IPS-NIHi7 (cell line): ENCODE measurements at regions not wholly inside any gene's neighbourhood (a gene's known extent, or its start where the extent isn't known, plus 50 kb on each side); places are given as distances from the start of the nearest gene placed in this dataset.

Source experiments
- DNase-seq: peaks from one replicate; pipeline ENCODE4 v3.0.0; 2012; ENCODE audit warnings: mixed read lengths; ENCODE audit errors: extremely low spot score

GRCh38 chr6:22807818-22808217 is 238.5 kb downstream of the HDGFL1 start:
- DNase-seq = no peak

- DNase-seq = no peak
These were observed 239.1 kb downstream of the HDGFL1 start for GRCh38 chr6:22808466-22808865.

GRCh38 chr6:22809370-22809769 is 240.0 kb downstream of the HDGFL1 start:
- no peak for DNase-seq

DNA sequence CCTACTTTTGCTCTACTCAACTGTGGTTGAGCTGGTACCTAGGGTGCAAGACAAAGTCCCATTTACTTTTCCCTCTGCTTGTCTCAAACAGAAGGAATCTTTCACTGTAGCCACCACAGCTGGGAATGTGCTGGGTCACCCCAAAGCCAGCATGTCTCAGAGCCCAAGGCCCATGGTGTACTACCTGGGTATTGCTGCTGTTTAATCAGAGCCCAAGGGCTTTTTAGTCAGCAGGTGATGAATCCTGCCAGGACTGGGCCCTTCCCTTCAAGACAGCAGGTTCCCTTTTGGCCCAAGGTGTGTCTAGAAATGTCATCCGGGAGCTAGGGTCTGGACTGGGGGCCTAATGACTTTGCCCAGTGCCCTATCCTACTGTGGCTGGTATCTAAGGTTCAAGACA is 249.8 kb downstream of the HDGFL1 start:
- no peak for DNase-seq

GRCh38 chr6:22821664-22822320 is 252.4 kb downstream of the HDGFL1 start:
- DNase-seq = no peak

GRCh38 chr6:22825210-22825609 is 255.8 kb downstream of the HDGFL1 start:
- no peak for DNase-seq

GRCh38 chr6:22826961-22827360 is 257.6 kb downstream of the HDGFL1 start:
- no peak for DNase-seq

- no peak for DNase-seq
These were observed 258.4 kb downstream of the HDGFL1 start for GRCh38 chr6:22827760-22828159.

GRCh38 chr6:22828179-22829062 is 259.1 kb downstream of the HDGFL1 start:
- peak; percentile 77 for DNase-seq

DNA sequence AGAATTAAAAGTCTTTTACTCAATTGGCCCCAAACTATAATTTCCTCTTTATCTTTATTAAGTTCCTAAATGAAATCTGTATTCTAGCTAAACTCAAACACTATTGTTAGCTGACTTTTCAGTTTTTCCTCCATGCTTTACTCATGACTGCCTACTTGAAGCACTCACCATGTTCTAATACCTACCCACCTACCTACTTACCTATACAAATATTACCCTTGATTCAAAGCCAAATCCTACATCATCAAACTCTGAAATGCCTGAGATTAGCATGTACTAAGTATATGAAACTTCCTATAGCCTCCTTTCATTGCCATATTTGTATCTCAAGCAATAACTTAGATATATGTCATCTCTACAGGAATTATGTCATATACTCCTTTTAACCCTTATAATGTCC is 259.7 kb downstream of the HDGFL1 start:
- no peak for DNase-seq

DNA sequence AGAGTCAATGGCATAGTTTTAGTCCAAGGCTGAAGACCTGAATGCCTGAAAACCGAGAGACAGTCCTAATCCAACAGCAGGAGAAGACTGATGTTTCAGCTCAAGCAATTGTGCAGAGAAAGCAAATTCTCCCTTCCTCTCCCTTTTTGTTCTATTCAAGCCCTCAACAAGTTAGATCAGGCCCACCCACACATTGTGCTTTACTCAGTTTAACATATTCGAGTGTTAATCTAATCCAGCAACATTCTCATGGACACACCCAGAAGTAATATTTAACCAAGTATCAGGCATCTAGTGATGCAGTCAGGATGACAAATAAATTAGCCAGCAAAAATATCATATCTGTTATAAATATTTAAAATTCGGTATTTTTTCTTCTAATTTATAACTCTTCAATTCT is 261.1 kb downstream of the HDGFL1 start:
- DNase-seq = no peak

- DNase-seq = no peak
These were observed 263.8 kb downstream of the HDGFL1 start for GRCh38 chr6:22833191-22833590.

- DNase-seq = no peak
These were observed 269.0 kb downstream of the HDGFL1 start for GRCh38 chr6:22838345-22838744.

DNA sequence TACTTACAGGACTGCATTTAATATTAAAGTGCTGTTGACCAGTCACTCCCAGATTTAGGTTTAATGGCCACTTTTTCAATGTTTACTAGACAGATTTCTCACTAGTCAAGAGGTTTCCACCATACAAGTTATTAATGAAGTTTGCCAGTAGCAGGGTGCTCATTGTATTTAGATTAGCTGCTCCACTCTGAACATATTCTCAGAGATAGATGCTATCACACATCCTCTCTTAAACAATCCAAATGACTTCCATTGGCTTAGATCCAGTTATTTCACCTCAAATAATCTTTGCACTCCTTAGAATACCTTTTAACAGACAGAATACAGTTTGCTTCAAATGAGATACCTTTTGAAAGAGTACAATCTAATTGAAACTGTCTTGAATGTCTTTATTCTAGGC is 276.1 kb downstream of the HDGFL1 start:
- no peak for DNase-seq

DNA sequence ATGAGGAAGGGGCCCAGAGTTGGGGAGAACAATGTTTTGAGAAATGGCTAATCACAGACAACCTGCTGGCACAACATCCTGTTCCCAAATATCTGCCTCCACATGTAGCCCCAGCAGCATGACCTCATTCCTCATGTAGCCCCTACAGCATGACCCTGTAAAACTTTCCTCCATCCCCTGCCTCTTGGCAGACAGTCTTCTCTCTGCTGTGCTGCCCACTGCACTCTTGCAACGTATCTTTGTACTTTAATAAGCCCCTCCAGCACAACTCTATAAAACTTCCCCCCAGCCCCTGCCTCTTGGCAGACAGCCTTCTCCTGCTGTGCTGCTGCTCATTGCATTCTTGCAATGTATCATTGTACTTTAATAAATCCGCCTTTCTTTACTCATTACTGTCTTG is 278.8 kb downstream of the HDGFL1 start:
- no peak for DNase-seq

GRCh38 chr6:22849921-22850320 is 280.6 kb downstream of the HDGFL1 start:
- no peak for DNase-seq

GRCh38 chr6:22852101-22852500 is 282.7 kb downstream of the HDGFL1 start:
- no peak for DNase-seq

DNA sequence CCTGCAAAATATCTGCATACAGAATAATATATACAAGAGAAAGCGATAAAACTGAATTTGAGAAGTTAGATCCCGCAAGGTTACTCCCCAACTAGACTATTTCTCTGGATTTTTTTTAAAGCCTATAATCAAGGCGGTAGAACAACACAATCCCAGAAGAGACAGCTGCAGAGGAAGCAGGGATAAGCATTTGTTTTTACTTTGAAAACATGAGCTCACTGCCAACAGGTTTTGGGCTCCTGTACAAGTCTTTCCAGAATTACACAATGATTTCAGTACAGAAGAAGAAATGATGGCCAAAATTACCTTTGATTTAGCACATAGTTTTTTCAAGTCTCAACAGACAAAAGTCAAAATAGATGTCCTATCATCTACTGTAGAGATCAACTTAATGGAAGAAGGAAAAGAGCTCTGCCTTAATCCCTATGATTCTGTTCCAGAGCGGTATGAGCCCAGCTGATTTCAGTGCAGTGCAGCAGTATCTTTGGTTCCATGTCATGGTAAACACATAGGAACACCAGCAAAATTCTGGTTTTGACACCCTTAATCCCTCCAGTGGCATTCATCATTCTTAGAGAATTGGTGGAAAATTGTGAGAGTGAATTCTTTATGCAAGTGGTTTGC is 304.3 kb downstream of the HDGFL1 start:
- DNase-seq = no peak

DNA sequence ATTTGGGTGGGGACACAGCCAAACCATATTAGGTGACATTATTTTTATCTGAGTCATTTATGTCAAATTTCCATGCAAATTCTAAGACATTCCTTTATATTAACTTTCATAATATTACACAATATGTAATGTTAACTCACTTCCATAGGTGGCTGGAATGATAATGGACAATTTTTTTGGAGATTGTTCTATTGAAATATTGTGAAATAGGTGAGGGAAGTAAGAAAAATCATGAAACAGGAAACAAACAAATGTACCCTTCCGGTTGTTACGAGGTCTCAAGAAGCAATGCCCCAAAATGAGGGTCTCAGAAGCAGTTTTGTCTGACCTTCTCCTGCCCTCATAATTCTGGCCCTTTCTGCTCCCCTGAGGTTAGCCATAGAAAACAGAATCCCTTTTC is 306.5 kb downstream of the HDGFL1 start:
- no peak for DNase-seq

- no peak for DNase-seq
These were observed 308.9 kb downstream of the HDGFL1 start for GRCh38 chr6:22878324-22878701.

DNA sequence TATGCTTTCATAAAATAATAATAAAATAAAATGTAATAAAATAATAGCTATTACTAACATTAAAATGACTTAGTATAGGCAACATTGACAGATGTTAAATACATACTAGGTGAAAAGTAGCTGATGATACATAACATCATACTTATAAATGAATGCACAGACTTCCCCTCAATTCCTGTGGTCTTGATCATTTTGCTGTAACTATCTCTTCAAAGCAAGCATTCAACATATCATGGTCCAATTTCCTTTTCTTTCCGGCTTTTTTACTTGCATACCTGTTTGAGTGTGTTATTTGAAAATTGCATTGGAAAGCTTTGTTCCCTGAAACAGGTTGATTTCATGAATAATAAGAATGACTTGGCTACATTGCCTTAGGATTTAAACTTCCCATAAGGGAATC is 309.3 kb downstream of the HDGFL1 start:
- no peak for DNase-seq

DNA sequence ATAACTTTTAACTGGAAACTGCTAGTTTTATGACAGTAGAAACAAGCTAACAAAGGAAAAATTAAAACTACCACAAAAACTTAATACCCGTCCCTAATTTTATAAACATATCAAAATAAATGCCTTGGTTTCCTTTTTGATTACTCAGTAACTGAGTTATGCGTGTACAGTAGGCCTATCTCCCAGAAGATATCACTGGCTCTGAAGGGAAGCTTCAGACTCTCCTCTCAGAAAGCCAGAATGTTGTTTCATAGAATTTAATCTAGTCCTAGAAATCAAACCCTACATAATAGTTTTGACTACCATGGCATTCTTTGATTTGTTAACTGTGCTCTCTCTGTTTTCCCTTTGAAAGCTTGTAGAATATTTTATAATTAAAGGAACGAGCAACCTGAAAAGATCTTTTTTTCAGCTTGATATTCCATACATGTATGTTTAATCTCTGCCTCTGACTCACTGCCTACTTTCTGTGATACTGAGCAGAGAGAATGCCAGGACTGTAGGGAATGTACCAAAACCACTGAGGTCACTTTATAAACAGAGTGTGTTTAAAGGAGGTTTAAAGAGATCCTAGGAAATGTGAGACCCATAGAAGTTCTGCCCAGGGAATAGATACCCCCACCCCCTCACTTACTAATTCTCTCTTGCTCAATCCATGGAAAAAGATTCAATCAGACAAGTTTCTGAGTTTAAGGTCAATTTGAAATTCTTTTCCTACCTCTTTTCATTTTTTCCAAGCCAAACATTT is 311.5 kb downstream of the HDGFL1 start:
- DNase-seq = peak; percentile 13
